ENCODE measurements at regions not wholly inside any gene's neighbourhood (a gene's known extent, or its start where the extent isn't known, plus 50 kb on each side); places are given as distances from the start of the nearest gene placed in this dataset. TPM values are rescaled to one million over a fixed set of nuclear protein-coding genes. Genes with fewer than 3 reads are reported as not detected.

GRCh38 chr2:117762454-117762853 lies 52.0 kb upstream of the DDX18 start:
- H3K9me3 ChIP-seq (ENCODE audit: low read depth, low read length) = no peaks in the 10 kb centered on the region
- no peak overlapping the region for H3K4me3 ChIP-seq (ENCODE audit: insufficient read depth, low read length)
- H3K4me2 ChIP-seq (ENCODE audit: insufficient read depth, low read length) = no peak overlapping the region
- no peaks in the 10 kb centered on the region for H3K79me2 ChIP-seq (ENCODE audit: insufficient read depth, low read length)
- no peak overlapping the region for H2AFZ ChIP-seq (ENCODE audit: low read length)
- no peak for DNase-seq (ENCODE audit: insufficient read length, low spot score, missing footprints)
- no peaks in the 10 kb centered on the region for H3K36me3 ChIP-seq (ENCODE audit: insufficient read depth, low read length)
- no peaks in the 10 kb centered on the region for H3K27me3 ChIP-seq (ENCODE audit: insufficient read depth, low read length)
- H4K20me1 ChIP-seq (ENCODE audit: insufficient read depth, low read length) = no peaks in the 10 kb centered on the region
- TF ChIP-seq CTCF (IDR thresholded peaks at IDR 0.05; ENCODE audit: extremely low read depth, low read depth, low read length) = no peak
- H3K27ac ChIP-seq (ENCODE audit: low read depth, low read length) = no peak overlapping the region
- H3K4me1 ChIP-seq (ENCODE audit: insufficient read depth, low read length) = no peaks in the 10 kb centered on the region

DNA sequence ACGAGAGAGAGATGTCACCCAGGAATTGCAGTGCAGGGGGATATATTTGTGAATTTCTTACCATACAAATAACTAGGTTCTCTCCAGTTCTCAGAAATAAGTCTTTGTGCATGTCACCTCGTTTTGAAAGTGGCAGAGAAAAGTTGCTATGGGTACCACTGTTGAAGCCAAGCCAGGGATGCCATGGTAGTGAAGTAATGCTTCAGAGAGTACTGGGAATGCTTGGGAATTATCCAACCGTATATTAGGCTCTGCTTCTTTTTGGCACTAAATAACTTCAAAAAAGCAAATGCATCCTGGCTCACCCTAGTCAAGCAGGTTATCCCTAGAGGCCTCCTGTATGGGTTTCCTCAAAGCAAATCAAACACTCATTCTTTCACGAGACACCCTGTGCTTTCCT lies 50.7 kb upstream of the DDX18 start:
- Histone ChIP-seq H3K9me3 (ENCODE audit: low read depth, low read length) (no peaks in the 10 kb centered on the region), H3K27ac (ENCODE audit: low read depth, low read length) (no peak overlapping the region), H3K4me2 (ENCODE audit: insufficient read depth, low read length) (no peak overlapping the region), H3K4me3 (ENCODE audit: insufficient read depth, low read length) (no peak overlapping the region), H3K27me3 (ENCODE audit: insufficient read depth, low read length) (no peaks in the 10 kb centered on the region), H2AFZ (ENCODE audit: low read length) (no peak overlapping the region), H3K36me3 (ENCODE audit: insufficient read depth, low read length) (no peaks in the 10 kb centered on the region), H4K20me1 (ENCODE audit: insufficient read depth, low read length) (no peaks in the 10 kb centered on the region), H3K79me2 (ENCODE audit: insufficient read depth, low read length) (no peaks in the 10 kb centered on the region), H3K4me1 (ENCODE audit: insufficient read depth, low read length) (no peaks in the 10 kb centered on the region)
- DNase-seq (ENCODE audit: insufficient read length, low spot score, missing footprints) = no peak
- no peak for TF ChIP-seq CTCF (IDR thresholded peaks at IDR 0.05; ENCODE audit: extremely low read depth, low read depth, low read length)

Small RNAs in the stretch of these regions (small RNA-seq; reads per million reads assigned to genes)
- gene AC104408.1 (not detected), gene RNU7-190P (not detected)

Measured in osteoblast (primary cell).